ENCODE measurements at regions not wholly inside any gene's neighbourhood (a gene's known extent, or its start where the extent isn't known, plus 50 kb on each side); places are given as distances from the start of the nearest gene placed in this dataset.

GRCh38 chr1:199269241-199269640, 630.4 kb downstream of the PTPRC start:
- CTCF ChIA-PET: interaction anchor here (0.7 to 1.1 kb wide), 2 partner anchors 11 to 472 kb away, joined by 3 read pairs; no protein-coding TSS in a partner anchor
- DNase-seq: no peak
- intact Hi-C loops (cut with micrococcal nuclease): no loop called here
- H3K27me3 Mint-ChIP-seq (ENCODE audit: low read depth): peaks cover 3% of the 10 kb centered on the region
- H3K4me3 Mint-ChIP-seq: no peak overlapping the region
- peaks cover 12% of the 10 kb centered on the region for H3K4me1 Mint-ChIP-seq (ENCODE audit: low read depth)
- H3K9me3 Mint-ChIP-seq: no peaks in the 10 kb centered on the region
- H3K36me3 Mint-ChIP-seq (ENCODE audit: low read depth): no peaks in the 10 kb centered on the region
- no peak overlapping the region for H3K27ac Mint-ChIP-seq

- Mint-ChIP-seq H3K27ac (no peak overlapping the region), H3K9me3 (no peaks in the 10 kb centered on the region), H3K4me1 (ENCODE audit: low read depth) (peaks cover 12% of the 10 kb centered on the region), H3K27me3 (ENCODE audit: low read depth) (peaks cover 3% of the 10 kb centered on the region), H3K4me3 (no peak overlapping the region), H3K36me3 (ENCODE audit: low read depth) (no peaks in the 10 kb centered on the region)
- no peak for DNase-seq
- intact Hi-C loops (cut with micrococcal nuclease): loop anchor here (2.0 kb wide), 1 partner anchor 37 kb away; no protein-coding TSS in a partner anchor
- CTCF ChIA-PET: no interaction called here
Observed at GRCh38 chr1:199272139-199272544, 633.3 kb downstream of the PTPRC start.

DNA sequence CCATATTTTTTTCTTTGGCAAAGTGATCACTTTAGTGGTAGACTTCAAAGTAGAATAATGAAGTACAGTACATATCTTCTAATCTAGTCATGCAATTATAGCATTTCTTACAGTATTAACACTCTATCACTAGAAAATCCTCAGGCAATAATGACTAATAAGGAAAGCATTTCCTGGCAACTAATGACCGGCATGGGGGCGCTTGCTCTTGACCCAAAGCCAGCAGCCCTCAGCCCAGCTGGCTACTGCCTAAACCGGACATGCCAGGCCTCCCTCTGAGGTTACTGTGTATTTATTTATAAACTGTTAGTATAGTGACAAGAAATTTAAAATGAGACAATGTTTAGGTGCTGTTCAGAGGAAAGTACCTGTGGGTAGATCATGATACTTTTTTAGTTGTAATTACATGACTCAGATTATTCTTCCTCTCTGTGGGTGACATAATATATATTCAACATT, 633.8 kb downstream of the PTPRC start:
- no peaks in the 10 kb centered on the region for H3K36me3 Mint-ChIP-seq (ENCODE audit: low read depth)
- no peak overlapping the region for H3K4me3 Mint-ChIP-seq
- DNase-seq: no peak
- peaks cover 12% of the 10 kb centered on the region for H3K4me1 Mint-ChIP-seq (ENCODE audit: low read depth)
- no peak overlapping the region for H3K27ac Mint-ChIP-seq
- H3K9me3 Mint-ChIP-seq: no peaks in the 10 kb centered on the region
- CTCF ChIA-PET: no interaction called here
- intact Hi-C loops (cut with micrococcal nuclease): loop anchor here (2.0 kb wide), 1 partner anchor 36 kb away; no protein-coding TSS in a partner anchor
- H3K27me3 Mint-ChIP-seq (ENCODE audit: low read depth): peaks cover 3% of the 10 kb centered on the region

DNA sequence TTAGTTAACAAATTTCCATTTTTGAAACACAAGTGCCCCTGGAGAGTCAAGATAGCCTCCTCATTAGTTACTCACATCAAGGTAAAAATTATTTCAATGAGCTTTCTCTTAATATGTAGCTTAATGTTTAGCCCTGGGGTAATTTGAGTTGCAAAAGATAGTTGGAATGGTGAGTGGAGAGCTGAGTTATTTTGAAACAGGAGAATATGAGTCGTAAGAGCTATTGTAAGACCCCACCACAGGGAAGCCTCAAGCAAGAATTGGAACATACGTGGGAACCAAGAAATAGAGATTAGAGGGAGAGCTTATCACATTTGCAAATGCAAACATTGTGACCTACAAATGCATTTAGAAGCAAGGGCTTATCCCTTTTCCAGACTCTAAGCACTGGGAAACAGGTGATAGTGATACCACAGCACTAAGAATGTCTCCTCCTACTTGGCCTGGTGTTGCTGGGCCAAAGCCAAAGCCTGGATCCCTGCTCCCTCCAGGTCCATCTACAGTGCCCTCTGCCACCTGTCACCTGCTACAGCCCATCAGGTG, 635.1 kb downstream of the PTPRC start:
- Mint-ChIP-seq H3K4me1 (ENCODE audit: low read depth) (peaks cover 12% of the 10 kb centered on the region), H3K27me3 (ENCODE audit: low read depth) (peaks cover 3% of the 10 kb centered on the region), H3K27ac (no peak overlapping the region), H3K4me3 (no peak overlapping the region), H3K36me3 (ENCODE audit: low read depth) (no peaks in the 10 kb centered on the region), H3K9me3 (no peaks in the 10 kb centered on the region)
- DNase-seq: no peak
- CTCF ChIA-PET: no interaction called here
- intact Hi-C loops (cut with micrococcal nuclease): loop anchor here (2.0 kb wide), 1 partner anchor 35 kb away; no protein-coding TSS in a partner anchor

GRCh38 chr1:199279067-199279466, 640.2 kb downstream of the PTPRC start:
- intact Hi-C loops (cut with micrococcal nuclease): no loop called here
- Mint-ChIP-seq H3K4me1 (ENCODE audit: low read depth) (no peaks in the 10 kb centered on the region), H3K27ac (no peak overlapping the region), H3K27me3 (ENCODE audit: low read depth) (no peaks in the 10 kb centered on the region), H3K36me3 (ENCODE audit: low read depth) (no peaks in the 10 kb centered on the region), H3K9me3 (no peaks in the 10 kb centered on the region), H3K4me3 (no peak overlapping the region)
- no peak for DNase-seq
- CTCF ChIA-PET: no interaction called here

GRCh38 chr1:199279872-199280645, 641.2 kb downstream of the PTPRC start:
- CTCF ChIA-PET: interaction anchor here (1.5 kb wide), 1 partner anchor 11 kb away, joined by 3 read pairs; no protein-coding TSS in a partner anchor
- Mint-ChIP-seq H3K36me3 (ENCODE audit: low read depth) (no peaks in the 10 kb centered on the region), H3K4me1 (ENCODE audit: low read depth) (no peaks in the 10 kb centered on the region), H3K9me3 (no peaks in the 10 kb centered on the region), H3K27me3 (ENCODE audit: low read depth) (no peaks in the 10 kb centered on the region), H3K27ac (no peak overlapping the region), H3K4me3 (no peak overlapping the region)
- intact Hi-C loops (cut with micrococcal nuclease): no loop called here
- no peak for DNase-seq

GRCh38 chr1:199282751-199283305, 644.0 kb downstream of the PTPRC start:
- CTCF ChIA-PET: no interaction called here
- Mint-ChIP-seq H3K36me3 (ENCODE audit: low read depth) (no peaks in the 10 kb centered on the region), H3K4me1 (ENCODE audit: low read depth) (peaks cover 12% of the 10 kb centered on the region), H3K9me3 (no peaks in the 10 kb centered on the region), H3K27me3 (ENCODE audit: low read depth) (peaks cover 6% of the 10 kb centered on the region), H3K27ac (no peak overlapping the region), H3K4me3 (no peak overlapping the region)
- intact Hi-C loops (cut with micrococcal nuclease): no loop called here
- no peak for DNase-seq

DNA sequence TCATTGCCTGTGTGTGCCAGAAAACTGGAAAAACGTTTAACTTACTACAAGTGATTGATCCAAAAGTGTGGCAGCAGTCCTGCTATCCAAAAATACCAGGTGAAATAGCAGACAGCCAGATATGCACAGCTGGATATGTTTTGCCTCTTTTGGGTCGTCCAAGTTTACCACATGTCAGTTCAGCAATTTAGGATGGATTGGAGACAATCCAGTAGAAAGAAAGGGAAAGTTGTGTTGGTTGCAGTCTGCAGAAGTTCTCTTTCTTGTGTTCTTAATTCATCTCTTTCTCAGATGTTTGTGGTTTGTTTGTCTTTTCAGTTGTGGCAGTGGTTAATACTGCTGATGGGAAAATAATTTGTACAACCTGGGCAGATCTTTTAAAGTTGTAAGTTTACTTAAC, 645.0 kb downstream of the PTPRC start:
- peaks cover 12% of the 10 kb centered on the region for H3K4me1 Mint-ChIP-seq (ENCODE audit: low read depth)
- no peaks in the 10 kb centered on the region for H3K36me3 Mint-ChIP-seq (ENCODE audit: low read depth)
- H3K9me3 Mint-ChIP-seq: no peaks in the 10 kb centered on the region
- H3K27ac Mint-ChIP-seq: no peak overlapping the region
- intact Hi-C loops (cut with micrococcal nuclease): no loop called here
- peaks cover 6% of the 10 kb centered on the region for H3K27me3 Mint-ChIP-seq (ENCODE audit: low read depth)
- CTCF ChIA-PET: no interaction called here
- no peak for DNase-seq
- H3K4me3 Mint-ChIP-seq: no peak overlapping the region

DNA sequence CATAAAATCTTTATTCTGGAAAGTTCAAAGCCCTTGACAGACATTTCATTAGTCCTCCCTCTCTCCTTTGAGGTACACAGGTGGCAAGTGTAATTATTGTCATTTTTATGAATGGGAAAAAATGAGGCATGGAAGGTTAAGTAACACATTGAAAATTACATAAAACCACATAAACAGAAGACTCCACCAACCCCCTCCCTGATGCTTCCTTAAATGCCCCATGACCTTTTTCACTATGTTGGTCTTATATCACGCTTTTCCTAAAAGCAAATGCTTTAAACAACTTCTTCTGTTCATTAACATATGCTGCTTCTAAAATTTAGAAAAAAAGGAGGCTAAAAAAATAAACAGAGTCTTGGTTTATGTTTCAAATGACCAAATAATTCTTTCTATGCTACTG, 648.4 kb downstream of the PTPRC start:
- no peaks in the 10 kb centered on the region for H3K9me3 Mint-ChIP-seq
- no peak for DNase-seq
- CTCF ChIA-PET: no interaction called here
- intact Hi-C loops (cut with micrococcal nuclease): no loop called here
- peaks cover 6% of the 10 kb centered on the region for H3K27me3 Mint-ChIP-seq (ENCODE audit: low read depth)
- H3K36me3 Mint-ChIP-seq (ENCODE audit: low read depth): no peaks in the 10 kb centered on the region
- no peak overlapping the region for H3K27ac Mint-ChIP-seq
- H3K4me1 Mint-ChIP-seq (ENCODE audit: low read depth): peaks cover 12% of the 10 kb centered on the region
- H3K4me3 Mint-ChIP-seq: no peak overlapping the region

DNA sequence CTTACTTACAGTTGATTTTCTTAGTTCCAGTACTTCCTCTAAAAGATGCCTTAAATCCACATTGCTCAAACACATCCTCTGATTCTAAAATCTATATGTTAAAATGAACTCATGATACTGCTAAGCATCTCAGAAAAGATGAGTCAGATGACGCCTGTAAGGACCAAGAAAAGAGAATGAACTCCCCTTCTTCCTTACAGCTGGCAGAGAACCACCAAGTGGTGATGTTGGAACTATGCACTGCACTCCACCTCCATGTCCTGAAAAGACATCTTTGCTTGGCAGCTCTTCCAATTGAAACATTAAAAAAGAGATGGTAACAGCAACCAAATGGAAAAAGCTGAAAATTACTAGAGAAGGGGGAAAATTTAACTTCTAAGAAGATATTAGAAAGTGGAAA, 648.8 kb downstream of the PTPRC start:
- Mint-ChIP-seq H3K4me3 (no peak overlapping the region), H3K27ac (no peak overlapping the region), H3K9me3 (no peaks in the 10 kb centered on the region), H3K27me3 (ENCODE audit: low read depth) (peaks cover 6% of the 10 kb centered on the region), H3K36me3 (ENCODE audit: low read depth) (no peaks in the 10 kb centered on the region), H3K4me1 (ENCODE audit: low read depth) (peaks cover 12% of the 10 kb centered on the region)
- DNase-seq: no peak
- CTCF ChIA-PET: interaction anchor here (0.6 kb wide), 1 partner anchor 147 kb away, joined by 6 read pairs; no protein-coding TSS in a partner anchor
- intact Hi-C loops (cut with micrococcal nuclease): no loop called here

- H3K36me3 Mint-ChIP-seq (ENCODE audit: low read depth): no peaks in the 10 kb centered on the region
- H3K4me1 Mint-ChIP-seq (ENCODE audit: low read depth): peaks cover 12% of the 10 kb centered on the region
- no peak overlapping the region for H3K4me3 Mint-ChIP-seq
Observed at GRCh38 chr1:199290186-199290585, 651.3 kb downstream of the PTPRC start.

GRCh38 chr1:199291022-199291740, 652.3 kb downstream of the PTPRC start:
- CTCF ChIA-PET: no interaction called here
- intact Hi-C loops (cut with micrococcal nuclease): no loop called here
- H3K4me3 Mint-ChIP-seq: no peak overlapping the region

More at GRCh38 chr1:199290186-199290585, 651.3 kb downstream of the PTPRC start:
- H3K9me3 Mint-ChIP-seq: no peaks in the 10 kb centered on the region
- CTCF ChIA-PET: no interaction called here
- peaks cover 8% of the 10 kb centered on the region for H3K27me3 Mint-ChIP-seq (ENCODE audit: low read depth)
- DNase-seq: no peak
- intact Hi-C loops (cut with micrococcal nuclease): no loop called here
- H3K27ac Mint-ChIP-seq: no peak overlapping the region

More at GRCh38 chr1:199291022-199291740, 652.3 kb downstream of the PTPRC start:
- no peak overlapping the region for H3K27ac Mint-ChIP-seq
- DNase-seq: no peak
- no peaks in the 10 kb centered on the region for H3K36me3 Mint-ChIP-seq (ENCODE audit: low read depth)
- H3K27me3 Mint-ChIP-seq (ENCODE audit: low read depth): peaks cover 5% of the 10 kb centered on the region
- no peaks in the 10 kb centered on the region for H3K9me3 Mint-ChIP-seq
- H3K4me1 Mint-ChIP-seq (ENCODE audit: low read depth): peaks cover 12% of the 10 kb centered on the region
